CD8-positive, alpha-beta memory T cell (primary cell): ENCODE measurements at regions not wholly inside any gene's neighbourhood (a gene's known extent, or its start where the extent isn't known, plus 50 kb on each side); places are given as distances from the start of the nearest gene placed in this dataset.

Experiments used
- CTCF ChIA-PET: fragments of 350-600 bp; sonication (Branson Sonifier 250); formaldehyde crosslinking; loops from one replicate; lab custom pipeline; 2021; ENCODE audit warnings: antibody characterized with exemption; lab: Charles Lee
- POLR2A ChIA-PET: fragments of 350-600 bp; sonication (Branson Sonifier 250); formaldehyde crosslinking; loops from one replicate; lab custom pipeline; 2021; ENCODE audit warnings: antibody characterized with exemption; lab: Charles Lee
- DNase-seq, 5 donors: peaks; one replicate each; pipeline versions ENCODE4 v3.0.0 to v3.0.0-alpha.2; 2020 to 2022; ENCODE audit warnings: mixed read lengths in 1 of 5
- H3K27ac ChIP-seq: one replicate; pipeline ENCODE4 v1.7.0; 2013; ENCODE audit warnings: low read depth, mild to moderate bottlenecking, low read length, moderate library complexity
- H3K27me3 ChIP-seq: 2 replicates; pipeline ENCODE4 v1.7.0; 2013; ENCODE audit warnings: low read length, mild to moderate bottlenecking; ENCODE audit not compliant: insufficient read depth, poor library complexity, severe bottlenecking
- H3K36me3 ChIP-seq: 2 replicates; pipeline ENCODE4 v1.7.0; 2013; ENCODE audit warnings: mild to moderate bottlenecking, low read length, moderate library complexity; ENCODE audit not compliant: insufficient read depth
- H3K4me1 ChIP-seq: 2 replicates; pipeline ENCODE4 v1.7.0; 2013; ENCODE audit warnings: mild to moderate bottlenecking, low read length, moderate library complexity; ENCODE audit not compliant: insufficient read depth
- H3K4me3 ChIP-seq: 2 replicates; pipeline ENCODE4 v1.7.0; 2013; ENCODE audit warnings: mild to moderate bottlenecking, low read length
- H3K9me3 ChIP-seq: 2 replicates; pipeline ENCODE4 v1.7.0; 2013; ENCODE audit warnings: mild to moderate bottlenecking, low read length
- H3K27ac Mint-ChIP-seq, 8 donors: one replicate each; pipeline ENCODE4 v1.8.0; 2020 to 2021; ENCODE audit warnings: mixed read lengths in 8 of 8, mild to moderate bottlenecking in 6 of 8, inconsistent platforms in 3 of 8, moderate library complexity in 3 of 8
- H3K27me3 Mint-ChIP-seq, 2 donors: one replicate each; pipeline ENCODE4 v1.8.0; 2020 to 2021; ENCODE audit warnings: mixed read lengths in 2 of 2, mild to moderate bottlenecking in 1 of 2, moderate library complexity in 1 of 2
- H3K36me3 Mint-ChIP-seq, 3 donors: one replicate each; pipeline ENCODE4 v1.8.0; 2020 to 2021; ENCODE audit warnings: mixed read lengths in 3 of 3, inconsistent platforms in 1 of 3, mild to moderate bottlenecking in 1 of 3
- H3K4me1 Mint-ChIP-seq, 3 donors: one replicate each; pipeline ENCODE4 v1.8.0; 2020 to 2021; ENCODE audit warnings: mixed read lengths in 3 of 3, inconsistent platforms in 1 of 3, mild to moderate bottlenecking in 1 of 3
- H3K4me3 Mint-ChIP-seq, 7 donors: one replicate each; pipeline ENCODE4 v1.8.0; 2020 to 2021; ENCODE audit warnings: mixed read lengths in 7 of 7, mild to moderate bottlenecking in 6 of 7, moderate library complexity in 4 of 7, inconsistent platforms in 2 of 7
- H3K9me3 Mint-ChIP-seq, 5 donors: one replicate each; pipeline ENCODE4 v1.8.0; 2020 to 2022; ENCODE audit warnings: mixed read lengths in 5 of 5, mild to moderate bottlenecking in 3 of 5, moderate library complexity in 2 of 5, inconsistent platforms in 1 of 5

GRCh38 chrX:10341309-10341708 is 184.5 kb downstream of the CLCN4 start:
- Mint-ChIP-seq H3K9me3 (peaks cover 0 to 3% (median 0%) of the 10 kb centered on the region in 5 donors), H3K4me3 (no peak overlapping the region), H3K36me3 (no peaks in the 10 kb centered on the region), H3K27me3 (peaks cover 0 to 4% of the 10 kb centered on the region in 2 donors), H3K4me1 (no peaks in the 10 kb centered on the region), H3K27ac (no peak overlapping the region)
- no peak overlapping the region for H3K27ac ChIP-seq
- H3K27me3 ChIP-seq, result no peaks in the 10 kb centered on the region
- no peak for DNase-seq
- H3K9me3 ChIP-seq, result no peaks in the 10 kb centered on the region
- no peaks in the 10 kb centered on the region for H3K4me1 ChIP-seq
- no peak overlapping the region for H3K4me3 ChIP-seq
- POLR2A ChIA-PET, result no interaction called here
- H3K36me3 ChIP-seq, result no peaks in the 10 kb centered on the region
- CTCF ChIA-PET, result no interaction called here

GRCh38 chrX:10350221-10350620 is 193.4 kb downstream of the CLCN4 start:
- Histone ChIP-seq H3K27me3 (no peaks in the 10 kb centered on the region), H3K27ac (no peak overlapping the region), H3K9me3 (no peaks in the 10 kb centered on the region), H3K4me1 (no peaks in the 10 kb centered on the region), H3K36me3 (no peaks in the 10 kb centered on the region), H3K4me3 (no peak overlapping the region)
- no peak for DNase-seq
- ChIA-PET POLR2A (no interaction called here), CTCF (no interaction called here)
- no peaks in the 10 kb centered on the region for H3K9me3 Mint-ChIP-seq
- no peaks in the 10 kb centered on the region for H3K36me3 Mint-ChIP-seq
- H3K27ac Mint-ChIP-seq, result no peak overlapping the region
- no peaks in the 10 kb centered on the region for H3K4me1 Mint-ChIP-seq
- H3K27me3 Mint-ChIP-seq, result peaks cover 0 to 2% of the 10 kb centered on the region in 2 donors
- no peak overlapping the region for H3K4me3 Mint-ChIP-seq

GRCh38 chrX:10350981-10351380 is 194.2 kb downstream of the CLCN4 start:
- H3K4me1 ChIP-seq, result no peaks in the 10 kb centered on the region
- H3K4me3 Mint-ChIP-seq, result no peak overlapping the region
- no peak overlapping the region for H3K27ac Mint-ChIP-seq
- no peaks in the 10 kb centered on the region for H3K36me3 Mint-ChIP-seq
- H3K4me1 Mint-ChIP-seq, result no peaks in the 10 kb centered on the region
- H3K9me3 ChIP-seq, result no peaks in the 10 kb centered on the region
- ChIA-PET POLR2A (no interaction called here), CTCF (no interaction called here)
- H3K27ac ChIP-seq, result no peak overlapping the region
- H3K9me3 Mint-ChIP-seq, result no peaks in the 10 kb centered on the region
- H3K27me3 ChIP-seq, result no peaks in the 10 kb centered on the region
- DNase-seq, result no peak
- peaks cover 0 to 2% of the 10 kb centered on the region in 2 donors for H3K27me3 Mint-ChIP-seq
- no peaks in the 10 kb centered on the region for H3K36me3 ChIP-seq
- H3K4me3 ChIP-seq, result no peak overlapping the region

GRCh38 chrX:10352536-10352935 is 195.8 kb downstream of the CLCN4 start:
- Histone ChIP-seq H3K27me3 (no peaks in the 10 kb centered on the region), H3K4me1 (no peaks in the 10 kb centered on the region), H3K9me3 (no peaks in the 10 kb centered on the region), H3K36me3 (no peaks in the 10 kb centered on the region), H3K27ac (no peak overlapping the region), H3K4me3 (no peak overlapping the region)
- H3K9me3 Mint-ChIP-seq, result no peaks in the 10 kb centered on the region
- ChIA-PET POLR2A (no interaction called here), CTCF (no interaction called here)
- H3K4me3 Mint-ChIP-seq, result no peak overlapping the region
- H3K27me3 Mint-ChIP-seq, result peaks cover 0 to 2% of the 10 kb centered on the region in 2 donors
- DNase-seq, result no peak
- no peaks in the 10 kb centered on the region for H3K4me1 Mint-ChIP-seq
- H3K36me3 Mint-ChIP-seq, result no peaks in the 10 kb centered on the region
- no peak overlapping the region for H3K27ac Mint-ChIP-seq

GRCh38 chrX:10356979-10357378 is 200.2 kb downstream of the CLCN4 start:
- CTCF ChIA-PET, result no interaction called here
- H3K4me3 Mint-ChIP-seq, result no peak overlapping the region
- POLR2A ChIA-PET, result no interaction called here

GRCh38 chrX:10358958-10359357 is 202.2 kb downstream of the CLCN4 start:
- DNase-seq, result no peak
- Histone ChIP-seq H3K27ac (no peak overlapping the region), H3K9me3 (no peaks in the 10 kb centered on the region), H3K4me1 (no peaks in the 10 kb centered on the region), H3K27me3 (no peaks in the 10 kb centered on the region), H3K4me3 (no peak overlapping the region), H3K36me3 (no peaks in the 10 kb centered on the region)
- Mint-ChIP-seq H3K4me1 (no peaks in the 10 kb centered on the region), H3K4me3 (no peak overlapping the region), H3K27ac (no peak overlapping the region), H3K36me3 (no peaks in the 10 kb centered on the region), H3K9me3 (peaks cover 0 to 2% (median 0%) of the 10 kb centered on the region in 5 donors), H3K27me3 (peaks cover 0 to 2% of the 10 kb centered on the region in 2 donors)
- CTCF ChIA-PET, result no interaction called here
- POLR2A ChIA-PET, result no interaction called here

More at GRCh38 chrX:10356979-10357378, 200.2 kb downstream of the CLCN4 start:
- Histone ChIP-seq H3K4me1 (no peaks in the 10 kb centered on the region), H3K4me3 (no peak overlapping the region), H3K9me3 (no peaks in the 10 kb centered on the region), H3K27me3 (no peaks in the 10 kb centered on the region), H3K27ac (no peak overlapping the region), H3K36me3 (no peaks in the 10 kb centered on the region)
- Mint-ChIP-seq H3K9me3 (peaks cover 0 to 2% (median 0%) of the 10 kb centered on the region in 5 donors), H3K36me3 (no peaks in the 10 kb centered on the region), H3K27ac (no peak overlapping the region), H3K27me3 (peaks cover 0 to 2% of the 10 kb centered on the region in 2 donors), H3K4me1 (no peaks in the 10 kb centered on the region)
- no peak for DNase-seq

GRCh38 chrX:10360116-10360515 is 203.3 kb downstream of the CLCN4 start:
- peaks cover 0 to 2% (median 1%) of the 10 kb centered on the region in 5 donors for H3K9me3 Mint-ChIP-seq
- H3K4me1 Mint-ChIP-seq, result no peaks in the 10 kb centered on the region
- no peak overlapping the region for H3K4me3 Mint-ChIP-seq
- no peak for DNase-seq
- H3K27me3 Mint-ChIP-seq, result peaks cover 0 to 2% of the 10 kb centered on the region in 2 donors
- no peaks in the 10 kb centered on the region for H3K36me3 Mint-ChIP-seq
- ChIA-PET POLR2A (no interaction called here), CTCF (no interaction called here)
- Histone ChIP-seq H3K9me3 (no peaks in the 10 kb centered on the region), H3K36me3 (no peaks in the 10 kb centered on the region), H3K4me3 (no peak overlapping the region), H3K27me3 (no peaks in the 10 kb centered on the region), H3K27ac (no peak overlapping the region), H3K4me1 (no peaks in the 10 kb centered on the region)
- no peak overlapping the region for H3K27ac Mint-ChIP-seq

GRCh38 chrX:10365532-10366265 is 208.9 kb downstream of the CLCN4 start:
- Histone ChIP-seq H3K36me3 (no peaks in the 10 kb centered on the region), H3K9me3 (no peaks in the 10 kb centered on the region), H3K4me3 (no peak overlapping the region), H3K27ac (no peak overlapping the region), H3K4me1 (no peaks in the 10 kb centered on the region), H3K27me3 (no peaks in the 10 kb centered on the region)
- H3K27ac Mint-ChIP-seq, result no peak overlapping the region
- no peaks in the 10 kb centered on the region for H3K4me1 Mint-ChIP-seq
- peaks cover 0 to under 1% of the 10 kb centered on the region in 2 donors for H3K27me3 Mint-ChIP-seq
- no peak for DNase-seq
- no peaks in the 10 kb centered on the region for H3K36me3 Mint-ChIP-seq
- POLR2A ChIA-PET, result no interaction called here
- CTCF ChIA-PET, result no interaction called here
- peaks cover 0 to 14% (median 5%) of the 10 kb centered on the region in 5 donors for H3K9me3 Mint-ChIP-seq
- no peak overlapping the region for H3K4me3 Mint-ChIP-seq
